Neural progenitor cell (in vitro differentiated cells): ENCODE measurements at regions not wholly inside any gene's neighbourhood (a gene's known extent, or its start where the extent isn't known, plus 50 kb on each side); places are given as distances from the start of the nearest gene placed in this dataset.

ENCODE experiments used
- DNase-seq: peaks from one replicate; pipeline ENCODE4 v3.0.0-alpha.2; 2016; ENCODE audit warnings: low spot score
- H2AFZ ChIP-seq: fragments of 200-600 bp; sonication (generic); replicated peaks from 2 replicates; pipeline ENCODE4 v1.6.1; 2016; ENCODE audit warnings: antibody characterized with exemption
- H3F3A ChIP-seq: fragments of 200-600 bp; sonication (generic); 2 replicates; pipeline ENCODE4 v1.6.1; 2016; ENCODE audit warnings: antibody characterized with exemption, low read depth
- H3K27ac ChIP-seq: fragments of 200-600 bp; sonication (generic); 2 replicates; pipeline ENCODE4 v1.5.1; 2016; ENCODE audit warnings: mild to moderate bottlenecking
- H3K27me3 ChIP-seq: fragments of 200-600 bp; sonication (generic); 2 replicates; pipeline ENCODE4 v1.6.1; 2016; ENCODE audit warnings: mild to moderate bottlenecking, moderate library complexity
- H3K36me3 ChIP-seq: fragments of 200-600 bp; sonication (generic); 2 replicates; pipeline ENCODE4 v1.5.1; 2016
- H3K4me1 ChIP-seq: fragments of 200-600 bp; sonication (generic); 2 replicates; pipeline ENCODE4 v1.6.1; 2016; ENCODE audit warnings: mixed run types
- H3K4me2 ChIP-seq: fragments of 200-600 bp; sonication (generic); 2 replicates; pipeline ENCODE4 v1.6.1; 2016
- H3K4me3 ChIP-seq: fragments of 200-600 bp; sonication (generic); 2 replicates; pipeline ENCODE4 v1.5.1; 2016
- H3K79me2 ChIP-seq: fragments of 200-600 bp; sonication (generic); 2 replicates; pipeline ENCODE4 v1.6.1; 2016; ENCODE audit warnings: low read depth
- H3K9ac ChIP-seq: fragments of 200-600 bp; sonication (generic); 2 replicates; pipeline ENCODE4 v1.6.1; 2016
- H3K9me3 ChIP-seq: fragments of 200-600 bp; sonication (generic); 2 replicates; pipeline ENCODE4 v1.5.1; 2016; ENCODE audit warnings: low read depth
- H4K20me1 ChIP-seq: fragments of 200-600 bp; sonication (generic); 2 replicates; pipeline ENCODE4 v1.6.1; 2016; ENCODE audit warnings: low read depth
- H3K27ac Mint-ChIP-seq: 3 replicates; pipeline ENCODE4 v1.8.0; 2021; ENCODE audit warnings: mixed read lengths
- H3K27me3 Mint-ChIP-seq: 2 replicates; pipeline ENCODE4 v1.8.0; 2022; ENCODE audit warnings: low read depth, mild to moderate bottlenecking, inconsistent platforms, moderate library complexity, mixed read lengths; ENCODE audit not compliant: insufficient read depth
- H3K36me3 Mint-ChIP-seq: 3 replicates; pipeline ENCODE4 v1.8.0; 2021; ENCODE audit warnings: mixed read lengths
- H3K4me1 Mint-ChIP-seq: 3 replicates; pipeline ENCODE4 v1.8.0; 2021; ENCODE audit warnings: mixed read lengths
- H3K4me3 Mint-ChIP-seq: 3 replicates; pipeline ENCODE4 v1.8.0; 2021; ENCODE audit warnings: mild to moderate bottlenecking, moderate library complexity, mixed read lengths
- H3K9me3 Mint-ChIP-seq: 3 replicates; pipeline ENCODE4 v1.8.0; 2020; ENCODE audit warnings: mixed read lengths
- EZH2 ChIP-seq: fragments of 200-600 bp; sonication (generic); IDR thresholded peaks from 2 replicates; pipeline ENCODE4 v1.6.1; 2017; ENCODE audit warnings: antibody characterized with exemption, mild to moderate bottlenecking, moderate library complexity
- EZH2phosphoT487 ChIP-seq: fragments of 200-600 bp; sonication (generic); IDR thresholded peaks from 2 replicates; pipeline ENCODE4 v1.6.1; 2017; ENCODE audit warnings: antibody characterized with exemption
- TF ChIP-seq, protein P1 (sequence below): fragments of 200-600 bp; sonication (generic); IDR thresholded peaks from 2 replicates; pipeline ENCODE4 v1.5.1; 2017; ENCODE audit warnings: antibody characterized with exemption, mild to moderate bottlenecking

GRCh38 chr2:220396287-220396686 is 768.9 kb downstream of the SLC4A3 start:
- Mint-ChIP-seq H3K27me3 (peaks cover 2% of the 10 kb centered on the region), H3K4me3 (no peak overlapping the region), H3K36me3 (peaks cover 3% of the 10 kb centered on the region), H3K4me1 (no peaks in the 10 kb centered on the region), H3K9me3 (peaks cover 3% of the 10 kb centered on the region), H3K27ac (no peak overlapping the region)
- no peak overlapping the region for H3K4me3 ChIP-seq
- H3K27ac ChIP-seq: no peak overlapping the region
- H2AFZ ChIP-seq: no peak overlapping the region
- H3K36me3 ChIP-seq: no peaks in the 10 kb centered on the region
- no peaks in the 10 kb centered on the region for H3K4me1 ChIP-seq
- no peaks in the 10 kb centered on the region for H3F3A ChIP-seq
- no peaks in the 10 kb centered on the region for H3K79me2 ChIP-seq
- no peak overlapping the region for H3K4me2 ChIP-seq
- H4K20me1 ChIP-seq: no peaks in the 10 kb centered on the region
- no peak overlapping the region for H3K9ac ChIP-seq
- no peaks in the 10 kb centered on the region for H3K9me3 ChIP-seq
- no peak for TF ChIP-seq EZH2
- TF ChIP-seq, protein P1, sequence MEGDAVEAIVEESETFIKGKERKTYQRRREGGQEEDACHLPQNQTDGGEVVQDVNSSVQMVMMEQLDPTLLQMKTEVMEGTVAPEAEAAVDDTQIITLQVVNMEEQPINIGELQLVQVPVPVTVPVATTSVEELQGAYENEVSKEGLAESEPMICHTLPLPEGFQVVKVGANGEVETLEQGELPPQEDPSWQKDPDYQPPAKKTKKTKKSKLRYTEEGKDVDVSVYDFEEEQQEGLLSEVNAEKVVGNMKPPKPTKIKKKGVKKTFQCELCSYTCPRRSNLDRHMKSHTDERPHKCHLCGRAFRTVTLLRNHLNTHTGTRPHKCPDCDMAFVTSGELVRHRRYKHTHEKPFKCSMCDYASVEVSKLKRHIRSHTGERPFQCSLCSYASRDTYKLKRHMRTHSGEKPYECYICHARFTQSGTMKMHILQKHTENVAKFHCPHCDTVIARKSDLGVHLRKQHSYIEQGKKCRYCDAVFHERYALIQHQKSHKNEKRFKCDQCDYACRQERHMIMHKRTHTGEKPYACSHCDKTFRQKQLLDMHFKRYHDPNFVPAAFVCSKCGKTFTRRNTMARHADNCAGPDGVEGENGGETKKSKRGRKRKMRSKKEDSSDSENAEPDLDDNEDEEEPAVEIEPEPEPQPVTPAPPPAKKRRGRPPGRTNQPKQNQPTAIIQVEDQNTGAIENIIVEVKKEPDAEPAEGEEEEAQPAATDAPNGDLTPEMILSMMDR: no peak
- TF ChIP-seq EZH2phosphoT487: no peak
- no peak for DNase-seq
- H3K27me3 ChIP-seq: no peaks in the 10 kb centered on the region

DNA sequence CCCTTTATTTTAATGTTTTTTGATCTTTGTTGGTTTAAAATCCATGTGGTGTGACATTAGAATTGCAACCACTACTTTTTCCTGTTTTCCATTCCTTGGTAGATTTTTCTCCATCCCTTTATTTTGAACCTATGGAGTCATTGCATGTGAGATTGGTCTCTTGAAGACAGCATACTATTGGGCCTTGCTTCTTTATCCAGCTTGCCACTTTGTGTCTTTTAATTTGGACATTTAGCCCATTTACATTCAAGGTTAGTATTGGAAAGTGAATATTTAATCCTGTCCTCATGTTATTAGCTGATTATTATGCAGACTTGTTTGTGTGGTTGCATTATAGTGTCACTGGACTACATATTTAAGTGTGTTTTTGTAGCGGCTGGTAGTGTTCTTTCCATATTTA is 782.9 kb downstream of the SLC4A3 start:
- TF ChIP-seq EZH2phosphoT487: no peak
- no peak for TF ChIP-seq EZH2
- TF ChIP-seq, protein P1: no peak
- Mint-ChIP-seq H3K27ac (no peak overlapping the region), H3K36me3 (peaks cover 4% of the 10 kb centered on the region), H3K9me3 (peaks cover 52% of the 10 kb centered on the region), H3K27me3 (peaks cover 8% of the 10 kb centered on the region), H3K4me3 (no peak overlapping the region), H3K4me1 (peaks cover 4% of the 10 kb centered on the region)
- Histone ChIP-seq H3K4me1 (peaks cover 4% of the 10 kb centered on the region), H3K9ac (no peak overlapping the region), H3F3A (no peaks in the 10 kb centered on the region), H3K27ac (no peak overlapping the region), H2AFZ (no peak overlapping the region), H3K79me2 (no peaks in the 10 kb centered on the region), H3K4me3 (no peak overlapping the region), H3K4me2 (no peak overlapping the region), H4K20me1 (no peaks in the 10 kb centered on the region), H3K27me3 (no peaks in the 10 kb centered on the region), H3K9me3 (no peaks in the 10 kb centered on the region), H3K36me3 (no peaks in the 10 kb centered on the region)
- DNase-seq: no peak

GRCh38 chr2:220417503-220417902 is 790.1 kb downstream of the SLC4A3 start:
- Histone ChIP-seq H3K79me2 (no peaks in the 10 kb centered on the region), H3K9me3 (no peaks in the 10 kb centered on the region)
- H3K27me3 Mint-ChIP-seq: peaks cover 12% of the 10 kb centered on the region

More at GRCh38 chr2:220417503-220417902, 790.1 kb downstream of the SLC4A3 start:
- TF ChIP-seq EZH2phosphoT487 (no peak), EZH2 (no peak)
- TF ChIP-seq, protein P1: no peak
- H2AFZ ChIP-seq: no peak overlapping the region
- H3K27ac ChIP-seq: no peak overlapping the region
- Mint-ChIP-seq H3K4me3 (peak overlapping the region; percentile 32), H3K36me3 (peaks cover 2% of the 10 kb centered on the region), H3K27ac (no peak overlapping the region), H3K4me1 (peaks cover 41% of the 10 kb centered on the region), H3K9me3 (peaks cover 15% of the 10 kb centered on the region)
- no peak overlapping the region for H3K9ac ChIP-seq
- H3K4me1 ChIP-seq: peaks cover 23% of the 10 kb centered on the region
- H3K4me3 ChIP-seq: no peak overlapping the region
- no peaks in the 10 kb centered on the region for H4K20me1 ChIP-seq
- H3K4me2 ChIP-seq: peak overlapping the region; percentile 48
- no peaks in the 10 kb centered on the region for H3F3A ChIP-seq
- H3K27me3 ChIP-seq: no peaks in the 10 kb centered on the region
- H3K36me3 ChIP-seq: no peaks in the 10 kb centered on the region
- DNase-seq: peak; percentile 33
